ENCODE measurements at regions not wholly inside any gene's neighbourhood (a gene's known extent, or its start where the extent isn't known, plus 50 kb on each side); places are given as distances from the start of the nearest gene placed in this dataset.

- Histone ChIP-seq H3K4me2 (no peak overlapping the region), H4K20me1 (ENCODE audit: insufficient read depth) (no peaks in the 10 kb centered on the region), H3K36me3 (ENCODE audit: insufficient read depth) (no peaks in the 10 kb centered on the region), H3K27ac (no peak overlapping the region), H2AFZ (ENCODE audit: low read depth) (no peak overlapping the region), H3K27me3 (ENCODE audit: insufficient read depth, low read depth) (no peaks in the 10 kb centered on the region), H3K9ac (no peak overlapping the region), H3K79me2 (ENCODE audit: insufficient read depth, low read depth) (no peaks in the 10 kb centered on the region), H3K4me3 (IDR thresholded peaks at IDR 0.05; ENCODE audit: insufficient read depth, low read depth, low read length) (no peak overlapping the region), H3K4me1 (ENCODE audit: low read depth, poor library complexity, severe bottlenecking) (no peaks in the 10 kb centered on the region)
- no peak for TF ChIP-seq CTCF (conservative IDR thresholded peaks at IDR 0.05; ENCODE audit: low read depth, low read length)
These were observed 107.4 kb upstream of the PITX2 start for GRCh38 chr4:110730318-110730717.

GRCh38 chr4:110733901-110734300 is 111.0 kb upstream of the PITX2 start:
- Histone ChIP-seq H3K36me3 (ENCODE audit: insufficient read depth) (no peaks in the 10 kb centered on the region), H3K27me3 (ENCODE audit: insufficient read depth, low read depth) (no peaks in the 10 kb centered on the region), H3K27ac (no peak overlapping the region), H3K4me2 (no peak overlapping the region), H3K79me2 (ENCODE audit: insufficient read depth, low read depth) (no peaks in the 10 kb centered on the region), H4K20me1 (ENCODE audit: insufficient read depth) (no peaks in the 10 kb centered on the region), H3K4me3 (IDR thresholded peaks at IDR 0.05; ENCODE audit: insufficient read depth, low read depth, low read length) (no peak overlapping the region), H3K9ac (no peak overlapping the region), H2AFZ (ENCODE audit: low read depth) (no peak overlapping the region), H3K4me1 (ENCODE audit: low read depth, poor library complexity, severe bottlenecking) (no peaks in the 10 kb centered on the region)
- TF ChIP-seq CTCF (conservative IDR thresholded peaks at IDR 0.05; ENCODE audit: low read depth, low read length), result no peak

GRCh38 chr4:110735686-110736085 is 112.8 kb upstream of the PITX2 start:
- Histone ChIP-seq H3K4me1 (ENCODE audit: low read depth, poor library complexity, severe bottlenecking) (no peaks in the 10 kb centered on the region), H3K36me3 (ENCODE audit: insufficient read depth) (no peaks in the 10 kb centered on the region), H3K79me2 (ENCODE audit: insufficient read depth, low read depth) (no peaks in the 10 kb centered on the region), H3K27me3 (ENCODE audit: insufficient read depth, low read depth) (no peaks in the 10 kb centered on the region), H3K27ac (no peak overlapping the region), H3K4me3 (IDR thresholded peaks at IDR 0.05; ENCODE audit: insufficient read depth, low read depth, low read length) (no peak overlapping the region), H4K20me1 (ENCODE audit: insufficient read depth) (no peaks in the 10 kb centered on the region), H3K4me2 (no peak overlapping the region), H3K9ac (no peak overlapping the region), H2AFZ (ENCODE audit: low read depth) (no peak overlapping the region)
- TF ChIP-seq CTCF (conservative IDR thresholded peaks at IDR 0.05; ENCODE audit: low read depth, low read length), result no peak

- Histone ChIP-seq H3K27ac (no peak overlapping the region), H4K20me1 (ENCODE audit: insufficient read depth) (no peaks in the 10 kb centered on the region), H3K4me1 (ENCODE audit: low read depth, poor library complexity, severe bottlenecking) (no peaks in the 10 kb centered on the region), H3K4me3 (IDR thresholded peaks at IDR 0.05; ENCODE audit: insufficient read depth, low read depth, low read length) (no peak overlapping the region), H3K9ac (no peak overlapping the region), H3K36me3 (ENCODE audit: insufficient read depth) (no peaks in the 10 kb centered on the region), H3K27me3 (ENCODE audit: insufficient read depth, low read depth) (no peaks in the 10 kb centered on the region), H3K79me2 (ENCODE audit: insufficient read depth, low read depth) (no peaks in the 10 kb centered on the region), H2AFZ (ENCODE audit: low read depth) (no peak overlapping the region), H3K4me2 (no peak overlapping the region)
- no peak for TF ChIP-seq CTCF (conservative IDR thresholded peaks at IDR 0.05; ENCODE audit: low read depth, low read length)
These were observed 115.1 kb upstream of the PITX2 start for GRCh38 chr4:110737931-110738330.

GRCh38 chr4:110742143-110742542 is 119.3 kb upstream of the PITX2 start:
- H3K36me3 ChIP-seq (ENCODE audit: insufficient read depth), result no peaks in the 10 kb centered on the region
- H3K9ac ChIP-seq, result no peak overlapping the region
- no peak for TF ChIP-seq CTCF (conservative IDR thresholded peaks at IDR 0.05; ENCODE audit: low read depth, low read length)
- no peak overlapping the region for H2AFZ ChIP-seq (ENCODE audit: low read depth)
- no peaks in the 10 kb centered on the region for H4K20me1 ChIP-seq (ENCODE audit: insufficient read depth)
- H3K4me1 ChIP-seq (ENCODE audit: low read depth, poor library complexity, severe bottlenecking), result no peaks in the 10 kb centered on the region
- H3K27me3 ChIP-seq (ENCODE audit: insufficient read depth, low read depth), result no peaks in the 10 kb centered on the region
- H3K27ac ChIP-seq, result no peak overlapping the region
- H3K79me2 ChIP-seq (ENCODE audit: insufficient read depth, low read depth), result no peaks in the 10 kb centered on the region
- no peak overlapping the region for H3K4me2 ChIP-seq
- H3K4me3 ChIP-seq (IDR thresholded peaks at IDR 0.05; ENCODE audit: insufficient read depth, low read depth, low read length), result no peak overlapping the region
